HUES64 (cell line): ENCODE measurements at regions not wholly inside any gene's neighbourhood (a gene's known extent, or its start where the extent isn't known, plus 50 kb on each side); places are given as distances from the start of the nearest gene placed in this dataset.
"Not testable (repeated sequence)": the region's sequence is repeated elsewhere in the genome, so short reads cannot be mapped to it uniquely, and the experiment has no call there.

Source experiments
- H3K27ac ChIP-seq: 2 replicates; pipeline ENCODE4 v1.7.0; 2013; ENCODE audit warnings: low read depth, low read length, inconsistent platforms
- H3K27me3 ChIP-seq: 2 replicates; pipeline ENCODE4 v1.6.1; 2013; ENCODE audit warnings: mild to moderate bottlenecking, low read length; ENCODE audit not compliant: insufficient read depth
- H3K36me3 ChIP-seq: 2 replicates; pipeline ENCODE4 v1.6.1; 2013; ENCODE audit warnings: mild to moderate bottlenecking, low read length; ENCODE audit not compliant: insufficient read depth
- H3K4me1 ChIP-seq: 2 replicates; pipeline ENCODE4 v1.6.1; 2013; ENCODE audit warnings: mild to moderate bottlenecking, low read length, moderate library complexity; ENCODE audit not compliant: insufficient read depth
- H3K4me3 ChIP-seq: 2 replicates; pipeline ENCODE4 v1.5.1; 2013; ENCODE audit warnings: mild to moderate bottlenecking, low read length, moderate library complexity
- H3K9ac ChIP-seq: 2 replicates; pipeline ENCODE4 v1.6.1; 2013; ENCODE audit warnings: mild to moderate bottlenecking, low read depth, low read length
- H3K9me3 ChIP-seq: 2 replicates; pipeline ENCODE4 v1.6.1; 2013; ENCODE audit warnings: low read depth, low read length; ENCODE audit not compliant: insufficient read depth
- WGBS: fragments of 150-250, 120-280 bp; methylation state at CpG from one replicate; pipeline ENCODE4 v1.1.7; 2013; ENCODE audit warnings: missing lambda C conversion rate; 5-methylcytosine and 5-hydroxymethylcytosine counted together

- Histone ChIP-seq H3K36me3 (no peaks in the 10 kb centered on the region), H3K9ac (no peak overlapping the region), H3K4me3 (no peak overlapping the region), H3K9me3 (no peaks in the 10 kb centered on the region), H3K27me3 (no peaks in the 10 kb centered on the region), H3K4me1 (no peaks in the 10 kb centered on the region; the same call in 1 of the 2 replicates), H3K27ac (no peak overlapping the region)
- 90% methylated on average over 6 of the region's 6 CpGs for WGBS
These were observed 146.7 kb upstream of the TMEM196 start for GRCh38 chr7:19920166-19920565.

GRCh38 chr7:19919261-19920095 lies 146.1 kb upstream of the TMEM196 start:
- WGBS, result 96% methylated on average over 3 of the region's 6 CpGs
- Histone ChIP-seq H3K9ac (no peak overlapping the region), H3K4me3 (no peak overlapping the region), H3K9me3 (no peaks in the 10 kb centered on the region), H3K27me3 (no peaks in the 10 kb centered on the region), H3K36me3 (no peaks in the 10 kb centered on the region), H3K27ac (no peak overlapping the region), H3K4me1 (no peaks in the 10 kb centered on the region; the same call in 1 of the 2 replicates)

GRCh38 chr7:19916046-19916445 lies 142.6 kb upstream of the TMEM196 start:
- Histone ChIP-seq H3K9me3 (no peaks in the 10 kb centered on the region), H3K27me3 (no peaks in the 10 kb centered on the region), H3K4me3 (no peak overlapping the region), H3K9ac (no peak overlapping the region), H3K36me3 (no peaks in the 10 kb centered on the region), H3K27ac (no peak overlapping the region), H3K4me1 (no peaks in the 10 kb centered on the region; the same call in 1 of the 2 replicates)
- 95% methylated on average over 1 of the region's 1 CpG for WGBS

GRCh38 chr7:19915596-19915995 lies 142.2 kb upstream of the TMEM196 start:
- H3K27me3 ChIP-seq, result no peaks in the 10 kb centered on the region
- no peaks in the 10 kb centered on the region for H3K9me3 ChIP-seq
- H3K27ac ChIP-seq, result no peak overlapping the region
- H3K36me3 ChIP-seq, result no peaks in the 10 kb centered on the region
- H3K4me3 ChIP-seq, result no peak overlapping the region
- no peak overlapping the region for H3K9ac ChIP-seq
- H3K4me1 ChIP-seq, result no peaks in the 10 kb centered on the region

- H3K9ac ChIP-seq, result no peak overlapping the region
- peaks cover 6% of the 10 kb centered on the region; the same call in 1 of the 2 replicates for H3K9me3 ChIP-seq
- 100% methylated on average over 1 of the region's 1 CpG for WGBS
- no peak overlapping the region for H3K4me3 ChIP-seq
- no peak overlapping the region for H3K27ac ChIP-seq
- H3K27me3 ChIP-seq, result no peaks in the 10 kb centered on the region
- H3K36me3 ChIP-seq, result no peaks in the 10 kb centered on the region
- no peaks in the 10 kb centered on the region for H3K4me1 ChIP-seq
These were observed 141.4 kb upstream of the TMEM196 start for GRCh38 chr7:19914866-19915265.

GRCh38 chr7:19900118-19900517 lies 126.7 kb upstream of the TMEM196 start:
- Histone ChIP-seq H3K9me3 (peaks cover 24% of the 10 kb centered on the region), H3K9ac (no peak overlapping the region), H3K36me3 (no peaks in the 10 kb centered on the region), H3K4me3 (no peak overlapping the region), H3K4me1 (no peaks in the 10 kb centered on the region), H3K27ac (no peak overlapping the region), H3K27me3 (no peaks in the 10 kb centered on the region)

- no peaks in the 10 kb centered on the region for H3K36me3 ChIP-seq
- no peak overlapping the region for H3K4me3 ChIP-seq
- peaks cover 25% of the 10 kb centered on the region for H3K9me3 ChIP-seq
- H3K4me1 ChIP-seq, result no peaks in the 10 kb centered on the region
- H3K27ac ChIP-seq, result no peak overlapping the region
- H3K27me3 ChIP-seq, result no peaks in the 10 kb centered on the region
- WGBS, result 100% methylated on average over 3 of the region's 3 CpGs
- no peak overlapping the region for H3K9ac ChIP-seq
These were observed 126.1 kb upstream of the TMEM196 start for GRCh38 chr7:19899529-19899928.

- H3K27me3 ChIP-seq, H3K9ac ChIP-seq, H3K4me3 ChIP-seq, H3K4me1 ChIP-seq, H3K27ac ChIP-seq, H3K9me3 ChIP-seq, H3K36me3 ChIP-seq: not testable (repeated sequence)
- 95% methylated on average over 11 of the region's 11 CpGs for WGBS
These were observed 109.5 kb upstream of the TMEM196 start for GRCh38 chr7:19882893-19883292.

- Histone ChIP-seq H3K36me3 (no peaks in the 10 kb centered on the region), H3K4me1 (no peaks in the 10 kb centered on the region), H3K27me3 (no peaks in the 10 kb centered on the region), H3K27ac (no peak overlapping the region), H3K9me3 (peaks cover 5% of the 10 kb centered on the region; the same call in 1 of the 2 replicates), H3K9ac (no peak overlapping the region), H3K4me3 (no peak overlapping the region)
- WGBS, result 95% methylated on average over 1 of the region's 1 CpG
These were observed 98.7 kb upstream of the TMEM196 start for GRCh38 chr7:19872094-19872493.

- Histone ChIP-seq H3K36me3 (no peaks in the 10 kb centered on the region), H3K9ac (no peak overlapping the region), H3K27me3 (no peaks in the 10 kb centered on the region), H3K4me1 (no peaks in the 10 kb centered on the region), H3K27ac (no peak overlapping the region), H3K4me3 (no peak overlapping the region), H3K9me3 (peaks cover 5% of the 10 kb centered on the region; the same call in 1 of the 2 replicates)
- WGBS, result 95% methylated on average over 2 of the region's 2 CpGs
These were observed 97.7 kb upstream of the TMEM196 start for GRCh38 chr7:19871102-19871501.

GRCh38 chr7:19869979-19870378 lies 96.6 kb upstream of the TMEM196 start:
- Histone ChIP-seq H3K27ac (no peak overlapping the region), H3K4me1 (no peaks in the 10 kb centered on the region), H3K9me3 (peaks cover 5% of the 10 kb centered on the region; the same call in 1 of the 2 replicates), H3K9ac (no peak overlapping the region), H3K4me3 (no peak overlapping the region), H3K27me3 (no peaks in the 10 kb centered on the region), H3K36me3 (no peaks in the 10 kb centered on the region)
- 91% methylated on average over 3 of the region's 3 CpGs for WGBS
